SW480 (cell line): ENCODE measurements at regions not wholly inside any gene's neighbourhood (a gene's known extent, or its start where the extent isn't known, plus 50 kb on each side); places are given as distances from the start of the nearest gene placed in this dataset.
"Not testable (repeated sequence)": the region's sequence is repeated elsewhere in the genome, so short reads cannot be mapped to it uniquely, and the experiment has no call there.

Source experiments
- DNase-seq: peaks from one replicate; pipeline ENCODE4 v3.0.0-alpha.2; 2016; ENCODE audit warnings: low spot score

DNA sequence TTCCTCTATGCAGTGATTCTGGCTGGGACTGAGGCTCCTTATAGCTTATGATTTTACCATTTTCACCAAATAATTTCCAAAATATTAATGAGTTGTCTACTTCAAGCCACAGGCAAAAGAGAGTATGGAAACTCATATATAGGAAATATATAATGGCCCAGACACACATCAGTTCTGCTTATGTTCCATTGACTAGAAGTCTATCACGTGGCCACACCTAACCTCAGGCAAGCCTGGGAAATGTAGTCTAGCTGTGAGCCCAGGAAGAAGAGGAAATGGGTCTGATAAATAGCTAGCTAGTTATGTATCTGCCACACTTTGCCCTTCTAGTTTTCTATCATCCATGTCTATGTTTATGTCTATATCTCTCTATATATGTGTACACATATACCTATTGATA, 195.1 kb downstream of the OTOL1 start:
- no peak for DNase-seq

DNA sequence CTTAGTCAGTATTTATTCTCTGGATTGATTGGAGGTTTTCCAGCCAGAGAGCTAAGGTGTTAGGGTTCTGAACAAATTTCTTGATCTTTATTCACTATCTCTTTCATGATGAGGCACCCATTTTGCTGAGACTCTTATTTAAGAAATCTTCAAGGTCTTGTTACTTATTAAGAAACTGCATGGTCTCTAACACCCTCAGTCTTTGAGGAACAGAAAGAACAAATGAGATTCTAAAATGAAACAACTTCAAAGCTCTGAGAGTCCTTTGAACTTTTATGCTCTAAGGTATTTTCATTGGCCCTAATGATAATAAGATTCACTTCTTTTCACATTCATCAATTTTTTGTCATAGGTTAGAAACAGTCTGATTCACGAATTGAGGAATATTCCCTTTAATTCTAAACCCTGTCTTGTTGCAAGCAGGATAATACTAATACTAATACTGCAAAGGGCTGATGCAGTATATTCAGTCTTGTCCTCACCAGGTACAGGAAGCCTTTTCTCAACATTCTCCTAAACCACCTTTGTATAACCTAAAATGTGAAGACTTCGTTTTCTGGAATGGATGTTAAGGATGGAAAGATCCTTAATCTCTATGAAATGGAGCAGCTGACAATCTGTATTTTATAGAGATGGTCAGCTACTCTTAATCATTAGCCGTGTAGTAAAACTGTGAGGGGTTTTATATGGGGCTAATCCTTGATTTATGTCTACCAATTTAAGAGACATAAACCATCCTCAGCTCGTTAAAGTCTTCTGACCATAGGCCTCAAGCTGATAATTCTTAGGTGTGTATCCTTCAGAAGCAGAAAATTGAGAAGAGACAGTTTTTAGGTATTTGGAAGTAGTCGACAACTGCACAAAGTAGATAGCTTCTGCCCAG, 198.3 kb downstream of the OTOL1 start:
- no peak for DNase-seq

DNA sequence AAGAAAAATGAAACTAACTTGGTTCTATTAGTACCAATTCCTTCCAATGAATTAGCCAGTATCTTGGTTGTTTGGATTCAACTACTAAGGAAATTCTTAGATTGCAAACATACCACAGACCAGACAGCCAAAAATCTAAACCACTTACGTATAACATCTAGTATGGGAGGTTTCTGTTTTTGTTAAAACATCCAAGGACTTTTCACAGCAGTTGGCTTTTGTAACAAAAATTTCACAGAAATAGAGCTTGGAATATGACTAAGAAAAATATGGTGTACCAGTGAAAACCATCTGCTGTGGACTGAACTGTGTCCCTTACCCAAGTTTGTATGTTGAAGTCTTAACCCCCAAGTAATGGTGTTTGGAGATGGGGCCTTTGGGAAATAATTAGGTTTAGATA, 199.2 kb downstream of the OTOL1 start:
- DNase-seq, result no peak

DNA sequence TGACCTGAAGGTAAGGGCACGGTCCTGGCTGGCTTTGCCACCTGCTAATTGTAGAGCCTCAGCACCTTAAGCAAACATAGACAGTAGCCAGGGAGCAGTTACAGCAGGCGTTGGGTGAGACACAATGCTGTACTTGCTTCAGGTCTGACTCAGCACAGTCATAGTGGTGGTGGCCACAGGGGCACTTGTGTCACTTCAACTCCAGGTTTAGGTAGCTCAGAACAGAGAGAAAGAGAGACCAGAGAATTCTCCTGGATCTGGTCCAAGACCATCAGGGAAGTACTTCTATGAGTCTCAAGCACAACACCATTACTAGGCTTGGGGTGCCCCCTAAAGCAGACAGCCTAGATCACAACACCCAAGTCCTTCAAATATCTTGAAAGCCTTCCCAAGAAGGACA, 204.4 kb downstream of the OTOL1 start:
- no peak for DNase-seq

DNA sequence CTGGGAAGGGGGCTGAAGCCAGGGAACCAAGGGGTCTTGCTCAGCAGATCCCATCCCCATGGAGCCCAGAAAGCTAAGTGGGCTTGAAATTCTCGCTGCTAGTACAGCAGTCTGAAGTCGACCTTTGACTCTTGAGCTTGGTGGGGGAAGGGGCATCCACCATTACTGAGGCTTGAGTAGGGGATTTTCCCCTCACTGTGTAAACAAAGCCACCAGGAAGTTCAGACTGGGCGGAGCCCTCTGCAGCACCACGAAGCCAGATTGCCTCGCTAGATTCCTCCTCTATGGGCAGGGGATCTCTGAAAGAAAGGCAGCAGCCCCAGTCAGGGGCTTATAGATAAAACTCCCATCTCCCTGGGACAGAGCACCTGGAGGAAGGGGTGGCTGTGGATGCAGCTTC, 210.6 kb downstream of the OTOL1 start:
- DNase-seq, result not testable (repeated sequence)

DNA sequence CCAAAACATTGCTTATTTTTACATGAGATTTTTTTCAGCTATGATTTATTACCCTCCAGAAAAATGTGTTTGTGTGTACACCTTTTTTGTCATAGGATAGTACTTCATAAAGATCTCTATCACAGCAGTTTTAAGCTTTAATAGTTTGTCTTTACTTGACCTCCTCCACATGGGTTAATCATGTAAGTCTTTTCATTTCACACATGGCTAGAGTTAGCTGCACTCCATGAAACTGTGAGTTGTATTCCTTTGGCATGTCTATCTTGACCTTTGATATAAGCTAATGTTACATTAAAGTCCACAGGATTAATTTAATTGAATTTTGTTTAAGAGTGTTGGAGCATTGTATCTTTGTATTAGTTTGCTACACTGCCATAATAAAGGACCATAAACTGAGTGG, 217.1 kb downstream of the OTOL1 start:
- no peak for DNase-seq

DNA sequence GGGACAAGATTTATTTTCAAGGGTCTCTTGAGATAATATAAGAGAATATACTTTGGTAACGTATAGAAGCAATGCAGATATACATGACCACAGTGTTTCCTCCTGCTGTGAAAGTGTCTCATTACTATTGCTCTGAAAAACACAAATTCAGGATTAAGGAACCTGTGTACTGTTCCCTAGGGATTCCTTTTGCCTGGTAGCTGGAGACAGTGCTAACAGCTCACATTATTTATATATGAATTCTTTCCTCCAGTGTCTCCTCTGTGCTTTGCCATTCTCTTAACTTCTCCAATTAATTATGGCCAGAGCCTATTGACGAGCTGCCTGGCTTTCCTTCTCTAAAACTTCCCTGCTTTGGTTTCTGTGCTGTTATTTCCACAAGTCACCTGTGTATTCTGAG, 235.4 kb downstream of the OTOL1 start:
- no peak for DNase-seq

DNA sequence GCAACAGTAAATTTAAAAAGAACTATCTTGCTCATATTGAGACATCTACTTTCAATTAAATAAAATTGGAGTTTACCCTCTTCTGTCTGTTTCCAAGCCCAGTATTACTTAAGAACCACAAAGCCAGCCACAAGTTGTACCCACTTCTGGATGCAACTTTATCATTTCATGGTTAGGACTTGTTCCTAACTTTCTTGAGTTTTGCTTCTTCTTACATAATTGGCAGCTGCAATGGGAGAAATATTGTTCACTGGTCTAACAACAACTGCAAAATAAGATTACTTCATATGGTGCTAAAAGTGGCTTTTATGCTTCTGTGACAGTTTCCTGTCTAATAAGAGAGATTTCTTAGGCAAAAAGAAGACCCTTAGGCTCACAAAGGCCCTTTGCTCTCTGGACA, 240.6 kb downstream of the OTOL1 start:
- no peak for DNase-seq

DNA sequence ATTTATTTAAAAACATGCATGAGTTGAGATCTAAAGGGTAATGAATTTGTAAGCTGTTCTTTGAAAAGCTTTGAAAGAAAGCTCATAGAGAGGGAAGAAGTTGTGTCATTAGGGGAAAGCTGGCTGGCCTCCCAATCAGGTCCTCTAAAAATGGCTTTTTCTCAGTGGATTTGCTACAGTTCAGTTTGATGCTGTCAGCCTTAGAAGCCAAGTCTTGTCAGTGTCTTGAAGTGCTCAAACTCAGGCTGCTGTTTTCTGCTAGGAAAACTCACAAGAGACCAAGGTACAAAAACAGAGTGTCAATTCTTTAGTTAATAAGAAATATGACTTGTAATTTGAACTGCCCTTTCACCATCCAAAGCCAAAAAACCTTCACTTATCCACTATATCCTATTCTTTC, 243.8 kb downstream of the OTOL1 start:
- DNase-seq, result no peak

DNA sequence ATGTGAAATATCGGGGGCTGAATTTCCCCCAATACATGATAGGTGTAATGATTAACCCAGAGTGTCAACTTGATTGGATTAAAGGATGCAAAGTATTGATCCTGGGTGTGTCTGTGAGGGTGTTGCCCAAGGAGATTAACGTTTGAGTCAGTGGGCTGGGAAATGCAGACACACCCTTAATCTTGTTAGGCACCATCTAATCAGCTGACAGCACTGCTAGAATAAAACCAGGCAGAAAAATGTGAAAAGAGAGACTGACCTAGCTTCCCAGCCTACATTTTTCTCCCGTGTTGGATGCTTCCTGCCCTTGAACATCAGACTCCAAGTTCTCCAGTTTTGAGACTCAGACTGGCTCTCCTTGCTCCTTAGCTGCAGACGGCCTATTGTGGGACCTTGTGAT, 247.8 kb downstream of the OTOL1 start:
- DNase-seq, result no peak

DNA sequence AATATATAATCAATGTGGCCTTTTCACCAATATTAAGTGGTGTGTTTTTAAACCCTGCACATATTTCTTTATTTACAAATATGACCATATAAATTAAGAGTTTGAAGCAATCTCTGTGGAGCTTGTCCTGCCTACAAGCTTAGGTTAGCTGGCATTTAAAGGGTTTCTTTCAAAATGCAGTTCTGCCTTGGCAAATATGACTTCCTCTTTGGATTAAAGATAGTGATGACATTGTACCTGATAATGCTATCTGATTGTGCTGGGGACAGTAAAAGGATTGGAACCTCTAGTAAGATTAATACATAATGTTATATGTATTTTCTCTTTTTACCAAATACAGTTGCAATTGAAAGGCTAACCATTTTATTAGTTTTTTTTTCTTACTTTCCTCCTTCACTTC, 249.1 kb downstream of the OTOL1 start:
- DNase-seq, result no peak

DNA sequence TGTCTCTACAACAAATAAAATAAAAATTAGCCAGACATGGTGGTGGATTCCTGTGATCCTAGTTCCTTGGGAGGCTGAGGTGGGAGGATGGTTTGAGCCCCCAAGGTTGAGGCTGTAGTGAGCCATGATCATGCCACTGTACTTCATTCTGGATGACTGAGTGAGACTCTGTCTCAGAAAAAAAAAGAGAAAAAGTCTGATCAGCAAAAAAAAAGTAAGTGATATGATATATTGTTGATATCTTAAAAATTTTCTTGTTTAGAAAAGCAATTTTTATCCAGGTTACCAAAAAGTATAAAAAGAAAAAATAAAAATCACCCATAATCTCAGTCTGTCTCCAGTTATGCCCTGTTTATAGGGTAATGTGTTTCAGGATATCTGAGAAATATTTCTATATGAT, 251.4 kb downstream of the OTOL1 start:
- DNase-seq, result no peak

DNA sequence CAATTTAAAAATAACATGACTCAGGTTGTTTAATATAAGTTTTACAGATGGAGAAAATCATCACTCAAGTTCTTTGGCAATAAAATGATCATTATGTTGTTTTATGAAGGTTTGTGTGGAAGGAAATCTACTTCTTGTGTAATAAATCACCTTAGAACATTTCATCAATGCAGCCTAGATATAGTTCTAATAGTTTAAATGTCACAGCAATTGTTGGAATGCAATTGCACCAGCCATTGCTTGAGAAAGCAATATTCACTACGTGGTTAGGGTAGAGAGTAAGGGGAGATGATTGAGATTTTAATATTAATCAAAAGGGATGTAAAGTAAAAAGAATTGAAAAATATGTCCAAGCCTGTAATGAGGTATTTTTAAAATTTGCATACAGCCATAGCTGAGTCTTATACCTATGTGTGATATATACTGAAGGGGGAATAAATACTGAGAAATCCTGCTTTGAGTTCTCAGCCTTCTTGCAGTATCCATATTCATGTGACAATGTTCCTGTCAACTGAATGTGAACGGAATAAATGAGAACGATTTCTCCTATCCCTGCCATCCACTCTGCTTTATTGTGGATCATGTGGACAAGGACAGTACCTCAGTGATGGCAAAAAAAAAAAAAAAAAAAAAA, 257.9 kb downstream of the OTOL1 start:
- DNase-seq, result no peak

DNA sequence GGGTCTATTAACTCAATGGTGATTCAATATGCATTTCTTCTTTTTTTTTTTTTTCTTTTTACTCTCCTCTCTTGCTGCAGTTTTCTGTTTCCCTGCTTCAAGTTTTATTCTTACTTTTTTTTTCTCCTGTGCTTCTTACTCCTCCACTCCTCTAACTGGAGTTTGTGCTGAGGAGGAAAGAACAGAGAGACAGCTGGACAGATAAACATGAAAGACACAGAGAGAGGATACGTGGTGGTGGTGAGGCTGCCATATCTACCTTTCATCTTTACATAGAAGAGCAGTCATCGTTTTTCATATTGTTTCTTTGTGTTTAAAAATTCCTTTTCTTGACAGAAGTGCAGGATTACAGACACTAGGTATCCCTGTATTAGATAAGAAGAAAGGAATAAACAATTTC, 262.8 kb downstream of the OTOL1 start:
- no peak for DNase-seq

DNA sequence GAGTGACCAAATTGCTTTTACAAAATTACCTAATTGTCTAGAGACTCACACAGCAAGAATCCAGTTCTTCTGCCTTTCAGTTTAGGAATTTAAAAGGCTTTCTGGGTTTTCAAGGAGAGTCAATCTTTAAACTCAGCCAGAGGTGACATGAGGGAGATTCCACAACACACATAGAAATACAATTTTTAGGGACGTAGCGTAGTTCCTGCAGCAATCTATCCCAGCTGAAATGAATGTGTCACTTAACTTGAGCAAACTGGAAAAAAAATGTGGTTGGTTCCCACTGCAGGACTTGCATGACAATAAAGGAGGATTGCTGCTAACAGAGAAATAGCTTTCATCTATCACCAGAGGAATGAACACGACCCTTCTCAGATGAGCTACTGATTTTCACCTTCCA, 269.7 kb downstream of the OTOL1 start:
- DNase-seq, result no peak

DNA sequence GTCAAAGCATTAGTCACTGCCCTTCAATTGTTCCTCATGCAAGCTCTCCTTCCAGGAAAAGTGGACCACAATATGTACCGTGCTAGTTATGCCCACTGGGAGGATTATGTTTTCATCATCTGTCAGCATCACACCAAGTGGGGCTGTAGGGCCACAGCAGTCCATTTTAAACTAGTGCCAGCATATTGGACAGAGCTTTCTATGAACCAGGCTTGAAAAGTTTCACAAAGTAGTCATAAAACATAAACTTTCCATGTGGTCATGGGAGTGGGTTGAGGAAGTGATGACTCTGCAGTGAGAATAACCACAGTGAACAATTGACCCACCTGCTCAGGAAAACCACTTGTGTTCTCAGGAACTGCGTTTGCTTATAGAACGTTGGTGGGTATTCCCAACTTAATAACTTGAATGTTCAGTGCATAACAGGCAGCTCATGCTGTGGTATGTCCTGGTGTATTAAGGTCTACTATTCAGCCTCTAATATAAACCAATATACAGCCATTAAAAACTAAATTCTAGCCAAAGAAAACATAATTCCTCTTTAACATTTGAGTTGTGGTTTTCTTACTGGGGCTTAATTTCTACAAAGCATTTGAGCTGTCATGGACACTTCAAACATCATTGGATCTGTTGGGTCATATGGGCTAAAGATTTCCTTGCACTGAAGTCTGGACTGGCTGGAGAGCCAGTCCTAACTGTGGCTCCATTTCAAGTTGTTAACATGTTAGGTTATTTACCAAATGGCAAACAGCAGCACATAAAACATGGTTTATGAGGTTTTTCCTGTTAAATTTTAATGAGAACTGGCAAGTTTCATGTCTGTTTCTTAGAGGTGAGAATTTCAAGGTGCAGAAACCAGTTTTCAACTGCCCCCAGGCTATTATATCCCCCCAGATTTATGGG, 274.1 kb downstream of the OTOL1 start:
- DNase-seq, result no peak

DNA sequence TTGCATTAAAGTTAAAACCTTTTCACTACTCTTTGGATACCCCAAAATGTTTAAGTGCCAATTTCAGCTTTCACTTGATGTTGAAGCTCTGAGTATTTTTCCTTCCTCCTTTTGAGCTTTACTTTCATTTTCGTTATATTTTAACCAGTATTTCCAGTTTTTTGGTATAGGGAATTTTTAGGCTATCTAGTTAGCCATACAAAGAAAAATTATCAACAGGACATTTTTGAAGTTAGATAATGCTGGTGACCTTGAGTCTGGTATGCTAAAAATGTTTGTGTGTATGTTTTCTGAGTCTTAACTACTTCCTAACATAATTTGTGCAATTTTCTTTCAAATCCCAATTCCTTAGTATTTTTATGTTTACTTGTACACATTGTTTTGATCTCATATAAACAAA, 284.8 kb downstream of the OTOL1 start:
- DNase-seq, result no peak

DNA sequence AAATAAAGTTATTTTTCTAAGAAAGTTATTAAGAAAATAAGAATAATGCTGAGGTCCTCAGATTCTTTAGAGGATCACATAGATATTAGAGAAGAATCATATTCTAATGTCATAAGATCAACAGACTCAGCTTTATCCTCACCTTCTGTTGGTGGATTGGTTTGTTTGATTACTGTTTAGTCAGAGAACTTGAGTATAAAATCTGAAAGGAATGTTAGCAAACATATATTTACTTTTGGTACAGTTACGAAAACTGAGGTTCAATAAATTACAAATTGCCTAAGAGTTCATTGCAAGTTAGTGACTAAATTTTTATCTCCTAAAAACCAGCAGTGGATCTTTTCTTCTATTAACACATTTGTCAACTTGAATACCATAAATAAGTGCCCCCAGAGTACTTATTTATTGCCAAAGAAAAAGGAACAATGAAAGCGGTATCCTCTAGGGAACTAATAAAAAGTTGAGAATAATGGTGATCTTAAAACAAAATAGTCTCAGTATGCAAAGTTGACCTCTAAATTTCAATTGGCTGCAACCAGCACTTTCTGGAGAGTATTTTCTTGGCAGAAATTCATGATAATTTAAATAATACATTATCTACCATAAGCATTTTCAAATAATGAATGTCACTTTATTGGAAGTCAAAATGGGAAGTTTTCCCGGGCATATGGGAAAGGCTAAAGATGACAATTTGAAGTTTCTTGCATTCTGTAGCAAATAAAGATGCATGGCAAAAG, 296.8 kb downstream of the OTOL1 start:
- no peak for DNase-seq

DNA sequence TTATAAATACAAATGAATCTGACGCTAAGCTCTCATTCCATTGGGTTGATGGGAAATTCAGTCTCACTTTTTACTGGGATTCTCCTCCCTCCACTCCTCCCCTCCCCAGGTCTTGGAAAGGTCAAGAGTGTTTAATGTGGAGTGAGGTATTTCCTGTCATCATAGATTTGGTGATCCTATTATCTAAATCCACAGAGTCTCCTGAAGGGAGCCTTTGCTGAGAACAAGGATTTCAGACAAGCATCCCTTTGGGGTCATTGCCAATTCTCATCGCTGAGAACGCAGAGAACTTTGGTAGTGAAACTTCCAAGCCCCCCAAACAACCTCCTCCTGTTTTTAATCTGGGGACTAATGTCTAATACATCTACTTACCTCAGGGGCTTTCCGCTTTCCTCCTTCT, 297.9 kb downstream of the OTOL1 start:
- DNase-seq, result no peak

DNA sequence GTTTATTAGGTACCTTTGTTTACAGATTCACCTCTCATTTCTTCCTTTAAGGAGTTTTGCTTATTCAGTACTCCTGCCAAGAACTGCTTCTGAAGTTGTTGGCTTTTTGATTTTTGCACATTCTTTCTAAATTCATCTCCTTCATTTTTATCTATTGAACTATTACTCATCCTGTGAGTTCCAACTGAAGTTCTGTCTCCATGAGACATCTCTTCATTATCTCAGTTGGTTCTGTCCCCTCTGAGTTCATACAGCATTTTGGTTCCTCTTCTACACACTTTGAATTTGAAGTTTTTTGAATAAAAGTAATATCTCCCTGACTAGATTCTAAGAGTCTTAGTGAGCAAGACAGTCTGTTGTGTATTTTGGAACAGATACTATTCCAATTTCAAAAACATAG, 299.7 kb downstream of the OTOL1 start:
- DNase-seq, result no peak

DNA sequence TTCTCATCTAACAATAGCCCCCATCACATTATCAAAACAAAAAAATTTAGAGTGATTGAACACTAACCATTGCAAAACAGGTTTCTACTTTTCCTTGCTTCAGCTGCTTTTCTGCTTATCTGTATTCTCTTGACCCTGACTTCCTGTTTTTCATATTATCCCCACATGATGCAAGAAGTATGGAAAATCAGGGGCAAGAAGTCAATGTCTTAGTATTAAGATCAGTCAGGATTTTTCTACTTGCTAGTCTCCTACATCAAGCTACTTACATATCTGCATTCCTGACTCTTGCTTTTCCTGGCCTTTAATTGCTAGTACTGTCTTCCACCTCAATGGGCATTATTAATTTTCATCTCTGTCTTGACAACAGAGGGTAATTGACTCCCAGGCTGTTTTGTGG, 300.2 kb downstream of the OTOL1 start:
- no peak for DNase-seq

DNA sequence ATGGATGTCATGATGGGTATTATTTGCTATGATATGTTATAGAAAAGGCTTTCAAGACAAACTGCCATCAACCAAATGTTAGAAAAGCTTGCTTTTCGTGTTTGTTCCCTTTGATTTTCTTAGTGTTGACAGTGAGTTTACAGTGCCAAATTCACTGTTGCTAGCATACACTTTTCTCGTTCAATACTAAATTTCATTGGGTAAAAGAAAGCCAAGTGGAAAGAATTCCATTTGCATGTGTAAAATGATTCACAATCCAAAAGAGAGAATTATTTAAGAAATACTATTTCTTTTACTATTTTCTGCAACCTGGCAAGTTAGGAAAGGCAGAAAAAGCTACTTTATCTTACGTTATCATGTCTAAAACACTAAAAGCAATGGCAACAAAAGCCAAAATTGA, 301.4 kb downstream of the OTOL1 start:
- no peak for DNase-seq
